ENCODE measurements at regions not wholly inside any gene's neighbourhood (a gene's known extent, or its start where the extent isn't known, plus 50 kb on each side); places are given as distances from the start of the nearest gene placed in this dataset.

GRCh38 chr4:156534205-156534604, 437.4 kb downstream of the PDGFC start:
- no peak overlapping the region for H3K4me3 ChIP-seq (replicated peaks in 1 of 2; ENCODE audit: low read depth in 1 of 2, low read length in 2 of 2)
- no peaks in the 10 kb centered on the region for H3K9me3 ChIP-seq (ENCODE audit: control insufficient read depth in 1 of 2, insufficient read depth in 1 of 2, low read depth in 1 of 2, low read length in 2 of 2)
- H3K79me2 ChIP-seq (ENCODE audit: insufficient read depth, low read length): no peaks in the 10 kb centered on the region
- ChIA-PET CTCF (no interaction called here), RAD21 (ENCODE audit: low non-redundant PET in 1 of 2, low total read pairs in 2 of 2, uncharacterized antibody in 2 of 2, unreplicated experiment in 2 of 2) (no interaction called here), POLR2A (no interaction called here)
- H3K4me2 ChIP-seq (ENCODE audit: low read length): no peak overlapping the region
- no peaks in the 10 kb centered on the region for H3K4me1 ChIP-seq (ENCODE audit: control insufficient read depth in 1 of 2, insufficient read depth in 2 of 2, low read length in 2 of 2)
- DNase-seq (ENCODE audit: low read depth, low spot score) (no peak), ATAC-seq (no peak)
- no peak overlapping the region for H2AFZ ChIP-seq (ENCODE audit: low read depth, low read length, poor library complexity, severe bottlenecking)
- intact Hi-C loops (cut with micrococcal nuclease): no loop called here
- no peaks in the 10 kb centered on the region for H3K9me2 ChIP-seq (ENCODE audit: insufficient read depth)
- no TSS peak for BruUV-seq (replicated peaks)
- no peaks in the 10 kb centered on the region for H4K20me1 ChIP-seq (ENCODE audit: insufficient read depth)
- H3K36me3 ChIP-seq (ENCODE audit: control insufficient read depth in 1 of 2, insufficient read depth in 2 of 2, low read length in 2 of 2): no peaks in the 10 kb centered on the region
- no peak overlapping the region for H3K9ac ChIP-seq (ENCODE audit: low read length)
- no peaks in the 10 kb centered on the region for H3K27me3 ChIP-seq (ENCODE audit: insufficient read depth, low read length)
- TF ChIP-seq EZH2 (IDR thresholded peaks at IDR 0.05) (no peak), TCF7L2 (IDR thresholded peaks at IDR 0.05; ENCODE audit: borderline replicate concordance, extremely low read depth, insufficient read depth, insufficient read length) (no peak), ELF1 (IDR thresholded peaks at IDR 0.05; ENCODE audit: borderline replicate concordance, low read depth) (no peak), SRF (IDR thresholded peaks at IDR 0.05; ENCODE audit: low read depth) (no peak), ZFX (IDR thresholded peaks at IDR 0.05) (no peak), SP1 (IDR thresholded peaks at IDR 0.05; ENCODE audit: low read depth) (no peak)
- no peak overlapping the region for H3K27ac ChIP-seq (ENCODE audit: low read depth, low read length)

- Histone ChIP-seq H2AFZ (ENCODE audit: low read depth, low read length, poor library complexity, severe bottlenecking) (no peak overlapping the region), H3K9me2 (ENCODE audit: insufficient read depth) (no peaks in the 10 kb centered on the region), H3K27me3 (ENCODE audit: insufficient read depth, low read length) (no peaks in the 10 kb centered on the region), H3K4me1 (ENCODE audit: control insufficient read depth in 1 of 2, insufficient read depth in 2 of 2, low read length in 2 of 2) (no peaks in the 10 kb centered on the region), H3K4me3 (replicated peaks in 1 of 2; ENCODE audit: low read depth in 1 of 2, low read length in 2 of 2) (no peak overlapping the region), H3K9ac (ENCODE audit: low read length) (no peak overlapping the region), H4K20me1 (ENCODE audit: insufficient read depth) (no peaks in the 10 kb centered on the region), H3K36me3 (ENCODE audit: control insufficient read depth in 1 of 2, insufficient read depth in 2 of 2, low read length in 2 of 2) (no peaks in the 10 kb centered on the region), H3K4me2 (ENCODE audit: low read length) (no peak overlapping the region), H3K9me3 (ENCODE audit: control insufficient read depth in 1 of 2, insufficient read depth in 1 of 2, low read depth in 1 of 2, low read length in 2 of 2) (no peaks in the 10 kb centered on the region), H3K79me2 (ENCODE audit: insufficient read depth, low read length) (no peaks in the 10 kb centered on the region), H3K27ac (ENCODE audit: low read depth, low read length) (no peak overlapping the region)
- no peak for TF ChIP-seq SRF (IDR thresholded peaks at IDR 0.05; ENCODE audit: low read depth)
- TF ChIP-seq JUND (IDR thresholded peaks at IDR 0.05): no peak
- no peak for TF ChIP-seq SIN3A (IDR thresholded peaks at IDR 0.05; ENCODE audit: low read depth)
- TF ChIP-seq EZH2 (IDR thresholded peaks at IDR 0.05): no peak
- TF ChIP-seq RAD21 (IDR thresholded peaks at IDR 0.05; ENCODE audit: low read depth): no peak
- TF ChIP-seq REST (IDR thresholded peaks at IDR 0.05; ENCODE audit: low read depth): no peak
- TF ChIP-seq CTCF (IDR thresholded peaks at IDR 0.05 in 2 of 3, conservative IDR thresholded peaks at IDR 0.05 in 1 of 3; ENCODE audit: borderline replicate concordance in 1 of 3, insufficient read depth in 1 of 3, low read depth in 2 of 3, low read length in 2 of 3): no peak
- ATAC-seq (no peak), DNase-seq (ENCODE audit: low read depth, low spot score) (no peak)
- CTCF ChIA-PET: no interaction called here
- BruUV-seq (replicated peaks): no TSS peak
- intact Hi-C loops (cut with micrococcal nuclease): no loop called here
- RAD21 ChIA-PET (ENCODE audit: low non-redundant PET in 1 of 2, low total read pairs in 2 of 2, uncharacterized antibody in 2 of 2, unreplicated experiment in 2 of 2): no interaction called here
- POLR2A ChIA-PET: no interaction called here
Measured at GRCh38 chr4:156528216-156528615, 443.4 kb downstream of the PDGFC start.

Data from HCT116 (cell line).